PC-3 (cell line): ENCODE measurements at regions not wholly inside any gene's neighbourhood (a gene's known extent, or its start where the extent isn't known, plus 50 kb on each side); places are given as distances from the start of the nearest gene placed in this dataset.

ENCODE experiments used
- EZH2 ChIP-seq: fragments of 300-600 bp; sonication (generic); IDR thresholded peaks from one replicate; pipeline ENCODE4 v1.6.1; 2017; ENCODE audit warnings: antibody characterized with exemption, mild to moderate bottlenecking, low read length; ENCODE audit not compliant: unreplicated experiment
- EZH2phosphoT487 ChIP-seq: fragments of 300-600 bp; sonication (generic); IDR thresholded peaks from 2 replicates; pipeline ENCODE4 v1.6.1; 2018; ENCODE audit warnings: mild to moderate bottlenecking, antibody characterized with exemption, low read length, borderline replicate concordance
- TF ChIP-seq, protein P1 (sequence below): fragments of 300-600 bp; sonication (generic); conservative IDR thresholded peaks from 2 replicates; pipeline ENCODE4 v1.5.1; 2017; ENCODE audit warnings: antibody characterized with exemption, low read depth, mild to moderate bottlenecking, low read length

GRCh38 chr18:1012775-1013174, 108.1 kb downstream of the ADCYAP1 start:
- TF ChIP-seq, protein P1, sequence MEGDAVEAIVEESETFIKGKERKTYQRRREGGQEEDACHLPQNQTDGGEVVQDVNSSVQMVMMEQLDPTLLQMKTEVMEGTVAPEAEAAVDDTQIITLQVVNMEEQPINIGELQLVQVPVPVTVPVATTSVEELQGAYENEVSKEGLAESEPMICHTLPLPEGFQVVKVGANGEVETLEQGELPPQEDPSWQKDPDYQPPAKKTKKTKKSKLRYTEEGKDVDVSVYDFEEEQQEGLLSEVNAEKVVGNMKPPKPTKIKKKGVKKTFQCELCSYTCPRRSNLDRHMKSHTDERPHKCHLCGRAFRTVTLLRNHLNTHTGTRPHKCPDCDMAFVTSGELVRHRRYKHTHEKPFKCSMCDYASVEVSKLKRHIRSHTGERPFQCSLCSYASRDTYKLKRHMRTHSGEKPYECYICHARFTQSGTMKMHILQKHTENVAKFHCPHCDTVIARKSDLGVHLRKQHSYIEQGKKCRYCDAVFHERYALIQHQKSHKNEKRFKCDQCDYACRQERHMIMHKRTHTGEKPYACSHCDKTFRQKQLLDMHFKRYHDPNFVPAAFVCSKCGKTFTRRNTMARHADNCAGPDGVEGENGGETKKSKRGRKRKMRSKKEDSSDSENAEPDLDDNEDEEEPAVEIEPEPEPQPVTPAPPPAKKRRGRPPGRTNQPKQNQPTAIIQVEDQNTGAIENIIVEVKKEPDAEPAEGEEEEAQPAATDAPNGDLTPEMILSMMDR: no peak
- TF ChIP-seq EZH2 (no peak), EZH2phosphoT487 (no peak)
